Subcutaneous abdominal adipose tissue (tissue), 5 donors: ENCODE measurements at regions not wholly inside any gene's neighbourhood (a gene's known extent, or its start where the extent isn't known, plus 50 kb on each side); places are given as distances from the start of the nearest gene placed in this dataset.

Experiments used
- H3K27ac ChIP-seq: one replicate; pipeline ENCODE4 v1.7.0; 2013; ENCODE audit warnings: low read depth, mild to moderate bottlenecking, inconsistent platforms, low read length, moderate library complexity
- H3K27me3 ChIP-seq, 5 donors: one replicate each; pipeline ENCODE4 v1.7.0; 2013; ENCODE audit warnings: low read length in 5 of 5, inconsistent platforms in 1 of 5; ENCODE audit not compliant: control insufficient read depth in 5 of 5, insufficient read depth in 4 of 5
- H3K36me3 ChIP-seq, 5 donors: one replicate each; pipeline ENCODE4 v1.7.0; 2013; ENCODE audit warnings: low read length in 5 of 5; ENCODE audit not compliant: control insufficient read depth in 5 of 5, insufficient read depth in 5 of 5
- H3K4me1 ChIP-seq, 5 donors: one replicate each; pipeline ENCODE4 v1.7.0; 2013; ENCODE audit warnings: low read length in 5 of 5, mild to moderate bottlenecking in 3 of 5, moderate library complexity in 1 of 5; ENCODE audit not compliant: control insufficient read depth in 5 of 5, insufficient read depth in 5 of 5
- H3K4me3 ChIP-seq, 5 donors: one replicate each; pipeline ENCODE4 v1.7.0; 2013; ENCODE audit warnings: low read length in 5 of 5, low read depth in 1 of 5
- H3K9ac ChIP-seq, 5 donors: one replicate each; pipeline ENCODE4 v1.7.0; 2013; ENCODE audit warnings: low read length in 5 of 5, mild to moderate bottlenecking in 4 of 5, moderate library complexity in 3 of 5
- H3K9me3 ChIP-seq, 5 donors: one replicate each; pipeline ENCODE4 v1.7.0; 2013; ENCODE audit warnings: low read length in 5 of 5; ENCODE audit not compliant: control insufficient read depth in 5 of 5
- donor health status: healthy.
- donor health status: healthy.
- donor health status: healthy.
- donor health status: healthy.
- donor health status: healthy.

GRCh38 chr12:98360401-98360800 lies 155.0 kb upstream of the TMPO start:
- H3K9ac ChIP-seq = no peak overlapping the region
- peaks cover 0 to 9% (median 7%) of the 10 kb centered on the region in 5 donors for H3K27me3 ChIP-seq
- no peaks in the 10 kb centered on the region for H3K4me1 ChIP-seq
- H3K4me3 ChIP-seq = no peak overlapping the region
- no peaks in the 10 kb centered on the region for H3K36me3 ChIP-seq
- no peak overlapping the region for H3K27ac ChIP-seq
- H3K9me3 ChIP-seq = no peaks in the 10 kb centered on the region

GRCh38 chr12:98369581-98369980 lies 145.8 kb upstream of the TMPO start:
- Histone ChIP-seq H3K9me3 (no peaks in the 10 kb centered on the region), H3K36me3 (no peaks in the 10 kb centered on the region), H3K4me3 (no peak overlapping the region), H3K27me3 (peaks cover 0 to 3% (median 0%) of the 10 kb centered on the region in 5 donors), H3K9ac (no peak overlapping the region), H3K27ac (no peak overlapping the region), H3K4me1 (no peaks in the 10 kb centered on the region)

GRCh38 chr12:98370976-98371375 lies 144.4 kb upstream of the TMPO start:
- no peak overlapping the region for H3K9ac ChIP-seq
- H3K4me1 ChIP-seq = no peaks in the 10 kb centered on the region
- H3K36me3 ChIP-seq = no peaks in the 10 kb centered on the region
- no peaks in the 10 kb centered on the region for H3K9me3 ChIP-seq
- no peak overlapping the region for H3K4me3 ChIP-seq
- no peak overlapping the region for H3K27ac ChIP-seq
- peaks cover 0 to 4% (median 0%) of the 10 kb centered on the region in 5 donors for H3K27me3 ChIP-seq

GRCh38 chr12:98371419-98371818 lies 144.0 kb upstream of the TMPO start:
- Histone ChIP-seq H3K27me3 (peaks cover 0 to 4% (median 0%) of the 10 kb centered on the region in 5 donors), H3K36me3 (no peaks in the 10 kb centered on the region), H3K4me1 (no peaks in the 10 kb centered on the region), H3K9me3 (no peaks in the 10 kb centered on the region), H3K9ac (no peak overlapping the region), H3K4me3 (no peak overlapping the region), H3K27ac (no peak overlapping the region)

GRCh38 chr12:98372340-98373024 lies 142.9 kb upstream of the TMPO start:
- Histone ChIP-seq H3K9me3 (no peaks in the 10 kb centered on the region), H3K36me3 (no peaks in the 10 kb centered on the region), H3K27ac (no peak overlapping the region), H3K9ac (no peak overlapping the region), H3K4me1 (no peaks in the 10 kb centered on the region), H3K27me3 (peaks cover 0 to 4% (median 0%) of the 10 kb centered on the region in 5 donors), H3K4me3 (no peak overlapping the region)

- Histone ChIP-seq H3K9me3 (no peaks in the 10 kb centered on the region), H3K27ac (no peak overlapping the region), H3K4me3 (no peak overlapping the region), H3K9ac (no peak overlapping the region), H3K36me3 (no peaks in the 10 kb centered on the region), H3K27me3 (peaks cover 0 to 4% (median 0%) of the 10 kb centered on the region in 5 donors), H3K4me1 (no peaks in the 10 kb centered on the region)
Measured at GRCh38 chr12:98373025-98373554, 142.3 kb upstream of the TMPO start.

GRCh38 chr12:98374007-98374406 lies 141.4 kb upstream of the TMPO start:
- H3K27me3 ChIP-seq = peaks cover 0 to 4% (median 0%) of the 10 kb centered on the region in 5 donors
- H3K4me3 ChIP-seq = no peak overlapping the region
- no peaks in the 10 kb centered on the region for H3K36me3 ChIP-seq
- no peak overlapping the region for H3K9ac ChIP-seq
- H3K4me1 ChIP-seq = no peaks in the 10 kb centered on the region
- H3K9me3 ChIP-seq = no peaks in the 10 kb centered on the region
- no peak overlapping the region for H3K27ac ChIP-seq

GRCh38 chr12:98379106-98379505 lies 136.3 kb upstream of the TMPO start:
- H3K4me3 ChIP-seq = no peak overlapping the region
- peaks cover 0 to 4% (median 0%) of the 10 kb centered on the region in 5 donors for H3K27me3 ChIP-seq
- H3K36me3 ChIP-seq = no peaks in the 10 kb centered on the region
- no peaks in the 10 kb centered on the region for H3K4me1 ChIP-seq
- no peak overlapping the region for H3K27ac ChIP-seq
- no peak overlapping the region for H3K9ac ChIP-seq
- no peaks in the 10 kb centered on the region for H3K9me3 ChIP-seq

- Histone ChIP-seq H3K9ac (no peak overlapping the region), H3K27me3 (peaks cover 0 to 3% (median 0%) of the 10 kb centered on the region in 5 donors)
Measured at GRCh38 chr12:98385641-98386040, 129.7 kb upstream of the TMPO start.

GRCh38 chr12:98387444-98387843 lies 127.9 kb upstream of the TMPO start:
- Histone ChIP-seq H3K9me3 (no peaks in the 10 kb centered on the region), H3K36me3 (no peaks in the 10 kb centered on the region), H3K4me3 (no peak overlapping the region), H3K27me3 (peaks cover 0 to 8% (median 2%) of the 10 kb centered on the region in 5 donors), H3K4me1 (no peaks in the 10 kb centered on the region), H3K9ac (no peak overlapping the region), H3K27ac (no peak overlapping the region)

More at GRCh38 chr12:98385641-98386040, 129.7 kb upstream of the TMPO start:
- Histone ChIP-seq H3K4me1 (no peaks in the 10 kb centered on the region), H3K9me3 (no peaks in the 10 kb centered on the region), H3K4me3 (no peak overlapping the region), H3K36me3 (no peaks in the 10 kb centered on the region), H3K27ac (no peak overlapping the region)
